GM18870 (cell line): ENCODE measurements at regions not wholly inside any gene's neighbourhood (a gene's known extent, or its start where the extent isn't known, plus 50 kb on each side); places are given as distances from the start of the nearest gene placed in this dataset.

Source experiments
- ATAC-seq: cut with Tn5 transposase; IDR thresholded peaks from one replicate; pipeline ENCODE4 v1.9.1; 2021; ENCODE audit warnings: moderate library complexity; ENCODE audit not compliant: unreplicated experiment

DNA sequence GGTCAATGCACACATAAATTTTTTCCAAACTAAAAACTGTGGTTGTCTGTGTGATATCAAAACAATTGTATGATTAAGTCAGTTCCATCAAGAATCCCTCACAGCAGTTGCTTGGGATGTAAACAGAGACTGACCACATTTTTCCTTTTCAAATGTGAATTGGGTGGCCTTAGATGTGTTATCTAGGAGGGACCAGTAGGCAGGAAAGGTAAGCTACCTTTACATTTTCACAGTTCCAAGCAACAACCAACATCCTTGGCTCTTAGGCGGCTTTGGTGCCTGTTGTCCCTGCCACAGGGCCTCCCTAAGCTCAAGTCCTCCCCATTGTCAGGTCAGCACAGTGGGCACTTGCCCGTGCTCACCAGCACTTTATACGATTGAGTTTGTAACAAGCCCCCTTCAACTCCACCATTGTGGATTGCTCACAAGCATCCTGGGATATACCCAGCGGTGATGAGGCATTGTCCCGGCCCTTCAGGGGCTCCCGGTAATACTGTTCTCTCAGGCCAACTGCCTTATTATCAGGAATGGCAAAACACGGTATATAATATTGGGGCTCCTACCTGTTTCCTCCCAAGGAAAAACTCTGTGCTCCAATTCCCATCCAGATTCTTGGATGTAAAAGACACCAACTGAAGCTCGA, 114.9 kb upstream of the ANKRD1 start:
- ATAC-seq: no peak

DNA sequence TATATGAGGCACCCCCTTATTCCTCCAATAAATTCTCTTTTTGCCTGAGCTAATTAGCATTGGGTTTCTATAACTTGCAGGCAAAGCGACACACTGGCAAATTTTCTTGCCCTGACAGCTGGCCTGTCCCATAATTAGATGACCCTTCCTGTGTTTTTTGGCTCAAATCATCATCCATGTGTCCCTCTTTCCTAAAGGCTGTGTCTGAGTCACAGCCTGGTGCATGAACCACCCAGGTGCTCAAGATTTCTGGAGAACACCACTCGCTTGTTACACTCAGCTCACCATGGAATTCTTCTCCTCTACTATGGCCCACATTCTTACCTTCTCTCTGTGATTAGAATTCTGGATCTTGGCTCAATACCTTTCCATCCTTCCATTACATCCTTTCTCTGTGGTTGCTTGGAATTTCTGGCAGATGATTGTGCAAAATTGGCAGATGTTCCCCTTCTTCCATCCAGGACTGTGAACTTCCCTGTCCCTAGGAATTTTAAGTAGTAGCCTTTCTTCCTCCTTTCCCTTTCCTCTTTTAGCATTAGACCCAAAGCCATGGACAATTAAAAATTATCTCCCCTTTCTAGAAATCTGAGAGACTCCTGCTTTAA, 116.0 kb upstream of the ANKRD1 start:
- ATAC-seq: no peak

DNA sequence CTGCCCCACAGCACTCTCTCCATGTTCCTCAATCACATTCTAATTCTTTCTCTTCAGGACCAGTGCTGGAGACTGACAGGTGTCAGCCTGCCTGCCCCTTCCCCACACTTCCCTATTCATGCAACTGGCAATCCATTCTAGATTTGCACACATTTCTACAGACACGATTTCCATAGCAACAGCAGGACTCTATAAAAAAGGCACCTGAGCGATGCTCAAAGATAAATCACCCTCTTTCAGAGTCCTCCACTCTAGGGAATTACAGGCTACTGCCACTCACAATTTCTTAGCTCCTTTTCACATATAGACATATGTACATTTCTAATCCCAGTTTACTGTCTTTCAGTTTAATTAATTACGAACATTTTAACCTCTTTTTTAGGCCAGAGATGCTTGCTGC, 118.1 kb upstream of the ANKRD1 start:
- no peak for ATAC-seq

DNA sequence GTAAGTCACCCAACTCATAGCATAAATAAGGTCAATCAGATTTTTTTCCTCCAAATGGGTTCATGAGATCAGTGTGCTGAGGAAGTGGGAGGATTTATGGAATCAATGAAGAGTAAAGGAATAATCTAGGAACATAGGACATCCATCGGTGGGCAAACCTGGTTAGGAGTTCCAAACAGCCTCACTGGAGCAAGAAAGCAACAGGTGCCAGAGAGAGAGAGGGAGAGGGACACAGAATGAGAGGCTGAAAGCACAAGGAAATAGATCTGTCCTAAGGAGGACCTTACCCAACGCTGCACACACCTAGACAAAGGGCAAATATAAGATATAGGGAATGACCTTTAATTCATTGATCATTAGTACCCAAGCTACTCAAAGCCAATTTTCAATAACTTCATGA, 119.5 kb upstream of the ANKRD1 start:
- no peak for ATAC-seq

DNA sequence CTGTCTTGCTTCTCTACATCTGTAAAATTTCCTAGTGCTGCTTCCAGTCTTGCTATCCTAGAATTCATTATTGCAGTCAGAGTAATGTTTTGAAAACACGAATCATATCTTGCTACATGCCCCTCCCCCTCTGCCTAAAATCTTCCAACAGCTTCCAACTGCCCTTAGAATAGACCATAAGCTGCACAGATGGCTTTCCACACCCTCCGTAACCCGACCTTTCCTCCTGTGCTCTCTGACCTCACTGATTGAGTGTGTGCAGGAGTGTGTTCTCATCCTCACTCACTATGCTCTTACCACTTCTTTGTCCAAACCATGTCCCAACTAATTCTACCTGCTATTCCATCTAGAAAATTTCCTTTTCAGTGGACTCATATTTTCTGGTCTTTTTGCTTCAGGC, 121.2 kb upstream of the ANKRD1 start:
- no peak for ATAC-seq

DNA sequence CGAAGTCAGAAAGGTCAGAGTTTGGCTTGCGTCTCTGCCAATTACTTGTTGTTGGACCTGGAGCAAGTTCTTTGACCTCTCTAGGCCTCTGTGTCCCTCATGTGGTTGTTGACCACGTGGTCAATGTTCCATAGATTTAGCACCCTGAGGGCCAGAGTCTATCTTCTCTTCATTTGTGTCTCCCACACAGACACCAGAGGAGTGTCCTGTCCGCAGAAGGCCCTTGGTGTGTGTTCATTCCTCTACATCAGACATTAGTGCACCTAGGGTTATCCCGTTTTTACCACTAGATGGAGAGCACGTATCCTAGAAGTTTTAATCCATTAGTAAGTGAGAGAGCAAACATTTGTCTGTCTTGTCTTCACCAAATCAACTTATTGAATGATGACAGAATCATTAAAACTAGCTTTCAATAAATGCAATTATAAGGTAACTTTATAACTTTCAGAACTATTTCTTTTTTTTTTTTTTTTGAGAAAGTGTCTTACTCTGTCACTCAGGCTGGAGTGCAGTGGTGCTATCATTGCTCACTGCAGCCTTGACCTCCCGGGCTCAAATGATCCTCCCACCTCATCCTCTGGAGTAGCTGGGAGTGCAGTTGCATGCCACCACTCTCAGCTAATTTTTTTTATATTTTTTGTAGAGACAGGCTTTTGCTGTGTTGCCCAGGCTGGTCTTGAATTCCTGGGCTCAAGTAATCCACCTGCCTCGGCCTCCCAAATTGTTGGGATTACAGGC, 122.5 kb upstream of the ANKRD1 start:
- no peak for ATAC-seq

DNA sequence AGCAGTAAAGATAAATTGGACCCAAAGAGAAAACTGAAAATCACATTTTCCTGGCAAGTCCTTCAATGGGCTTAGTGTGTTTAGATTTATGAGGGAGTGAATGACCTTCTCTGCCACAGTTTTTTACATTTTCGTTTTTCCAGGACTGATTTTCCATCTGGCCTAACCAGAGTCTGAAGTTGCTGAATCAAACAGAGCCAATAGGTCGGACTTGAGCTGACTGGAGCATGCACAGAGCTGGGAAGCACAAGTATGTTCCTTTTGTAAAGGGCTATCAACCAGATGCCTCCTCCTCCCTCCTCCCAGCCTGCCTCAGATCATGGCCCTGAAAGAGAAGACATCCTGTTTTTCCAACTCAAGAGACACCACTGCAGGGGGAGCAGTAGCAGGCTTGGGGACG, 126.0 kb upstream of the ANKRD1 start:
- ATAC-seq: no peak

DNA sequence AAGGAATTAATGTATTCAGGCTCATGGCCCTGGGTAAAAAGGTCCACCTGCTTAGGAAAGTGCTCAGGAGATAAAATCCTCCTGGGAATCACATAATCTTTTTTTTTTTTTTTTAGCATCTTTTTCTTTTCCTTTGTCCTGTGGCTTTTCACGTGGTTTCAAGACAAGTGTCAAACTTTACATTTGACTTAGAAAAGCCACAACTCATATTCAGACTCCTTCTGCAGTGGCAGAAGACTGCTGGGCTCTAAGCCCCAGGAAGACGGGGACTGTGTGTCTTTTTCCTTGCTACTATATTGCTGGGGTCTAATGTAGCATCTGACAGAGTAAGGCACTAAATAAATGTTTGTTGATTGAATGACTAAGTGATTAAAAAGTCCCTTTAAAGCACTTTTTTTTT, 127.5 kb upstream of the ANKRD1 start:
- no peak for ATAC-seq

DNA sequence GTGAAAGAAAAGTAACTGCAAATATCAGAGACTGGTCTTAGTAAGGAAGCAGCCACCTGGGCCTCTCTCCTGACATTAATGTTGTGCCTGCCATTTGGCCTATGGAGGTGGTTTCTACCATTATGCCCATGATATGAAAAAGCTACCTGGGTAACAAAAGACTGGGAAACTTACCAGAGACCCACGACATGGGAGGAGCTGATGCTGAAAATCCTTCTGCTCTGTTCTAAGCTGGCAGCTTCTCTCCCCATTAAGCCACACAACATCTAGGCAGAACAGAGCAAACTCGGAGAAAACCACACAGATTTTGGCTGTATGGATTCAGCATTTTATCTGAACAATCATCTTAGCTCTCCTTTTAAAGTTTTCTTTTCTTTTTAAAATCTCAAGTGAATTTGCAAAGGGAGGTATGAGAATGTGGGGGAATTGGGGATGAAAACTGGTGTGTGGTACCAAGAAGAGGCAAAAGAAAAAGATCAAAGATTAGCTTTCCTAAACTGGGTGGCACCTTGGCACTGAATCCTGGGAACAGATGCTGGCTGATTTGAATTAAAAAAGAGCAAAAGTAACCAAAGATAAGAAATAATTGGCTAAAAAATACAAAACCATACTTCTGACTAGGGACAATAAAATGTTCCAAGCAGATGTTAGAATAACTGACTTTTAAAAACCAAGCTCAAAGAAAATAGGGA, 128.6 kb upstream of the ANKRD1 start:
- ATAC-seq: no peak

DNA sequence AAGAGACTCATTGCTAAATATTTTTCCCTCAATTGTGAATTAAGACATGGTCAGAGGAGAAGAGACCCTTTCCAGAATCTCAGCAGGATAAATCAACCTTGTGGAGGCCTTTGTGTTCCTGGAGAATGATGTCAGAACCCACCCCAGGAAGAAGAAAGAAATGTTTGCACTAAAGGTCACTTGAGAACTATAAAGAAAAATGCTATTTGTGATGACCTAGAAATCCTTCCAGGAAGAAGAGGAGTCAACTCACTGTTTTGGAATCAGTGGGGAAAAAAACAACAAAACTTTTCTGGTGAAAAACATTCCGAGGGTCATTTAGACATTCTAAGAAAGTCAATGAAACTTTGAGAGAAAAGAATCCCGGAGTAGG, 129.1 kb upstream of the ANKRD1 start:
- ATAC-seq: no peak

DNA sequence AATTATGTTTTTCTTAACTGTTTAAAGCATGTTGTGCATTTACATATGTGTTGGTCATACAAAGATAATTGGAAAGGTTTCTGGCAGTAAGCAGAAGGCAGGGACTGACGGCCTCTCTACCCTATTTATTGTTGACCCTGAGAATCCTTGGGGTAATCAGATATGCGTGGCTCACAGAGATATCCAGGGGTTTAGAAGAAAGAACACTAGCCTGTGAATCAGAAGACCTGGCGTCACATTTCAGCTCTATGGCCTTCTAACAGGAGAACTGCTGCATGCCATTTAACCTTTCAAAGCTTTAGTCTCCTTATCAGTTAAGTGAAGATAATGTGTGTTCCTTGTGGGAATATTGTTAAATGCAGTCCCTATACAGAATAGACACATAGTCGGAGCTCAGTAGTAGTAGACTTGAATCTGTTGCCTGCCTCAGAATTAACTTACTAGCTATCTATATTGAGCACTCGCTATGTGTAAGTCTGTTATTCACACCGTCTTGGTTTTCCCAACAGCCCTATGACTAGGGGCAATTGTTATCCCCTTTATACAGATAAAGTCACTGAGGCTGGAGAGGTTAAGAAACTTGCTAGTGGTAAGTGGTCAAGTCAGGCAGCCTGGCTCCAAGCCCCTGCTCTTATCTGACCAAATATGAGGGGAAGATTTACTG, 129.6 kb upstream of the ANKRD1 start:
- no peak for ATAC-seq

DNA sequence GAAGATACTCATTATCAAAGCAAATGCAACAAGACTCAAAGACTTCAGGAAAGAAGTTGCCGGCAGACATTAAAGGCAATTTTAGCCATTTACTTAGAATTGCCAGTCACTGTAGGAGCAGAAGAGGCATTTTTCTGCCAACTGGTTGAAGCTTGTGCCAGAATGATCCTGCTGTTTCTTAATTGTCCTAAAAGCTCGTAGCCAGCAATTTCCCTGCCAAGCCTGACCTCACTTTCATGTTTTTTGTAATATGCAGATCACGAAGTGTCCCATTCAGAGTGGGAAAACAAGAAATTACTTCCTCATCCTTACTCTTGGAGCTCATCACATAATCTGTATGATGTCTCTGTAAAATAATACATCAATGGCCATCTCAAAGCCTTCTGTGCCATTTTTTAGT, 130.9 kb upstream of the ANKRD1 start:
- no peak for ATAC-seq

DNA sequence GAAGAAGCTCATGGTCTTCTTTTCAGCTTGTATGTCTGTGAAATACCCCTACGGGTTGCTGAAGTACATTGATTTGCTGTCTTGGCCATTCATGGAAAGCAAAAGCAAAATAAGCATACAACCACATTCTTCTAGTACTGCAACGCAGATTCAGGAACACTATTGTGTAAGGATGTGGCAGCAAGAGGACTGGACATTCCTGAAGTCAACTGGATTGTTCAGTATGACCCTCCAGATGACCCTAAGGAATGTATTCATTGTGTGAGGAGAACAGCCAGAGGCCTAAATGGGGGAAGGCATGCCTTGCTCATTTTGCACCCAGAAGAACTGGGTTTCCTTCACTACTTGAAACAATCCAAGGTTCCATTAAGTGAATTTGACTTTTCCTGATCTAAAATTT, 133.4 kb upstream of the ANKRD1 start:
- ATAC-seq: no peak

DNA sequence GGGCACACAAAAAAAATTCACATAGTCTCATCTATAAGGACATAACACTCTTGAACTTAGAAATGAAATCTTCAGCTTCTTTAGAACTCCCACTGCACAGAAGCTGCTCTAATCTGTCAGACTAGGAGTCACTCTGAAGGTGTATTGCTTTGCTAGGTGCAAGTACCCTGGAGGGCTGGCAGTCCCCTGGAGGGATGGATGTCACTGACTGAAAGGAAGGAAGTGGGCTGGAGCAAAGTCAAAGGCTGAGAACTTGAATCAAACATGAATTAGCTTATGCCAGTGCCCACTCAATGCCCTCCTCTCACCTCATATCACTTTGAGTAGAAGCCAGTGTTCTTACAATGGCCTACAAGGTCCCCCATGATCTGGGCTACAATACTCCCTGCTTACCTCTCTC, 140.3 kb upstream of the ANKRD1 start:
- ATAC-seq: no peak

DNA sequence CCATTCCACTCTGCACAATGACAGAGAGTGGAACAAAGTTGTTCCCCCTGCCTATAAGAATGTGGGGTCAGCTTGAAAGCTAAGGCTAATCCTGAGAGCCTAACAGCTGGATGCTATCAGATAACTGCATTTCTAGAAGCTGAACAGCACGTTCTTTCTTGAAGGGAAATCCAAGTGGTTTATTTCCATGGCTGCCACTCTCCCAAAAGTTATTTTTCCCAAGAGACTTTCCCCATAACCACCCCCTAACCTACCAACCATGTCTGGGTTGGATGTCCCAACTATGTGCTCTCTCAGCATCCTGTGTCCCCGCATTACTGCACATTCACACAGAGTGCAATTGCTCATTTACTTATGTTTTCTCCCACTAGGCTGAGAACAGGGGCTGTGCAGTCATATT, 140.7 kb upstream of the ANKRD1 start:
- ATAC-seq: no peak

DNA sequence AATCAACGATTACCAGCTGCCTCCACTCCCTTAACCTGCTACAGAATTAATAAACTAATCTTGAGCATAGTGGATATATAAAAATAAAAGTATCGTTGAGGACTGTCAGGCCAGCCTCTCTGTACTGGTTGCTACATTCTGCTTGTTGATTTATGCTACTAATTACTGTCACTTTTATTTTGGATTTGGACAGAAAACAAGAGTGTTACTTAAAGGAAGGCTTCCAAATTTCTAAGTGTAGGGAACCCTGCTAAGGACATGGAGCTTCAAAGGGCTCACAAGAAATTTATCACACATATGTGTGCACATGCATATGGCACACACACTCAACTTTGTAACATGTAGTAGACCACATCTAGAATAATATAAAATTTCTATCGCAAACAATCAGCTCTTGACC, 141.2 kb upstream of the ANKRD1 start:
- no peak for ATAC-seq

DNA sequence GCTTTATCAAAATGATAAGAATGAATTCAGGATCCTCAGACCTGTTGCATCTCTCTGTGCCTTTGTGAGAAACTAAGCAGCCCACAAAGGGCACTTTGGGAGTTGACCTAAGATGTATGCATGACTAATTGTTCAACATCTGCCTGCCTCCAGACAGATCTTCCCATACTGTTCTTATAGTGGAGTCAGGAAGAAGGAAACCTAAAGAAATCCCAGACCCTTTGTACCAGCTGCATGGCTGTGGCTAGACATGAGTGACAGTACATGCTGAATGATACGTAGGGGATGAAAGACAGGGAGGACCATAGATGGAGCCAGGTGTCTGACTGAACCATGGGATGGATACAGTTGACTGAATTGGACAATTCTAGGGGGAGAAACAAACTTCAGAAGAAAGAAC, 148.7 kb upstream of the PCGF5 start:
- ATAC-seq: no peak

DNA sequence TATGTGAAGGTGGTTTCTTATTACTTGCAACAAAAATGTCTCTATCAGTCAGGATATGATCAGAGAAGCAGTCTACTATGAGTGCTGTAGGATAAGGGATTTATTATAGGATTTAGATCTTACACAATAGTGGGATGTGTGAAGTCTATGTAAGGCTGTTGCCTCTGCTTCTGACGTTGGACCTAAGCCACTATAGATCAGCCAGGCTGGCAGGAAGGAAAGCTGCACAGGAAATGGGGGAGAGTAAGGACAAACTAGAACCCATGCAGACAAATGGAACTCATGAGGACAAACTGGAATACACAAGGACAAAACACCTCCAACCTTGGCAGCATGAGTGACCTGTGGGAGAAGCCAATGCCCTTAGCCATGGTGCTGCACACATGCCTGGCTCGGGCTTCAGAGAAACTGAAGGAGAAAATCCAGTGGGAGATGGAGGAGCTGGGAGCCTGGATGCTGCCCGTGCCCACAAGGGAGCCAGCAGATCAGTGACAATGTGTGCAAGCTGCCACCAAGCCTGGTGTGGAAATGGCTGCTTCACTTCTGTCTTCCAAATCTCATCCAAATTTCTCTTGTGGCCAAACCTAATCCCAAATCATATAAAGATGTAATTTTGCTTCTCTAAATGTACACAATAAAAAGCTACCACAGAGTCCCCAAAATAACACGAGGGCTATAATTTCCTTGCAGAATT, 147.0 kb upstream of the PCGF5 start:
- ATAC-seq: no peak

DNA sequence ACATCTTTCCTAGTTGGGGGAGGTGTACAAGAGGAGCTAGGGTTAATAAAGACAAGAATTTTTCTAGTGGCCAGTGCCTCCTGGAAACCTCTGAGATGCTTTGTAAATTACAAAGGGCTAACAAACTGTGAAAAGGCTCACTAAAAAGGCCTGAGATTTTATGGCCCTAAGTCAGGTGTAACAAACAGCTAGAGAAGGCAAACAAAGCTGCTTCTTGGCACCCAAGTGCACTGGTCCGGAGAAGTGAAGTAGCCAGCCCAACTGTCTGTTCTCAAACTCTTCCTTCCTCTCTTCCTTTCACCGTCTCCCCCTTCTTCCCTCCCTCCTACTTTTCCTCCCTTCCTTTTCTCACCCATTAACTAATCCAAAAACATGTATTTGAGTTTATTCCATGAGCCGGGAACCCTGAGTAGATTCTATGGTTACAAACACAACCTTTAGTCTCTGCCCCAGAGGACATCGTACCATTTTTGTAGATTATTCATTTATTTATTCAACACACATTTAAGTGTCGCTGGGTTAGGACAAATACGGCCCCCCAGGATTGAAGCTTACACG, 143.4 kb upstream of the PCGF5 start:
- no peak for ATAC-seq

DNA sequence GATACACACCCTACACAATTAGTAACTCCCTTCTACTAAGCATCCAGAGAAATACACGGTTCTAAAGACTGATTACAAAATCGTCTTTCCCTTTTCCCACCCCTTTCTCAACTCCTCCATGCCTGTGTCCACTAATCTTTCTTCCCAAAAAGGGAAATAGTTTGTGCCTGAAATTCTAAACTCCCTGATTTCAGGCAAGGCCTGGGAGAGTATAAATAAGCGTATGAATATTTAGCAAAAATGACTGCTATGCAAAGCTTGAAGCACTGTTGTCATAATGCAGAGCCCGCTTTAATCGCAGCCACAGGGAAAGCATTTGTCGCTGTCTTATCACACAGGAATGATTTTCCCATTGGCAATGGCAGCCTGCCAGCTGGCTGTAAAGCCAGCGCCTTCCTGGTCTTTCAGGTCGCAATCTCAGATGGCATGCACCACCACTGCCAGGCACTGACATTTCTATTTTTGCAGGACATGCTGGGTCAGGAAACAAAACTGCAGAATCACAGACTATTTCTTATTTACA, 142.9 kb upstream of the PCGF5 start:
- ATAC-seq: no peak
